ENCODE measurements at regions not wholly inside any gene's neighbourhood (a gene's known extent, or its start where the extent isn't known, plus 50 kb on each side); places are given as distances from the start of the nearest gene placed in this dataset.
"Not testable (repeated sequence)": the region's sequence is repeated elsewhere in the genome, so short reads cannot be mapped to it uniquely, and the experiment has no call there.

GRCh38 chr4:160537681-160538080 lies 1434.8 kb downstream of the RAPGEF2 start:
- no peak for DNase-seq

GRCh38 chr4:160546201-160546600 lies 1443.3 kb downstream of the RAPGEF2 start:
- no peak for DNase-seq

- not testable (repeated sequence) for DNase-seq
Observed at GRCh38 chr4:160549951-160550519, 1447.2 kb downstream of the RAPGEF2 start.

- no peak for DNase-seq
Observed at GRCh38 chr4:160562661-160563060, 1459.8 kb downstream of the RAPGEF2 start.

- no peak for DNase-seq
Observed at GRCh38 chr4:160563552-160564282, 1460.8 kb downstream of the RAPGEF2 start.

- no peak for DNase-seq
Observed at GRCh38 chr4:160567634-160568033, 1464.8 kb downstream of the RAPGEF2 start.

- DNase-seq = no peak
Observed at GRCh38 chr4:160570271-160570670, 1467.4 kb downstream of the RAPGEF2 start.

- not testable (repeated sequence) for DNase-seq
Observed at GRCh38 chr4:160574272-160574671, 1471.4 kb downstream of the RAPGEF2 start.

GRCh38 chr4:160580581-160580980 lies 1477.7 kb downstream of the RAPGEF2 start:
- no peak for DNase-seq

- no peak for DNase-seq
Observed at GRCh38 chr4:160592258-160592657, 1489.4 kb downstream of the RAPGEF2 start.

- DNase-seq = no peak
Observed at GRCh38 chr4:160595646-160596045, 1492.8 kb downstream of the RAPGEF2 start.

GRCh38 chr4:160604541-160604940 lies 1501.7 kb downstream of the RAPGEF2 start:
- no peak for DNase-seq

GRCh38 chr4:160611181-160611580 lies 1508.3 kb downstream of the RAPGEF2 start:
- DNase-seq = no peak

GRCh38 chr4:160631044-160631443 lies 1528.2 kb downstream of the RAPGEF2 start:
- DNase-seq = no peak

- DNase-seq = no peak
Observed at GRCh38 chr4:160652790-160653189, 1511.0 kb downstream of the FSTL5 start.

- no peak for DNase-seq
Observed at GRCh38 chr4:160675550-160675949, 1488.2 kb downstream of the FSTL5 start.

GRCh38 chr4:160685729-160686128 lies 1478.1 kb downstream of the FSTL5 start:
- DNase-seq = no peak

- no peak for DNase-seq
Observed at GRCh38 chr4:160701671-160702070, 1462.1 kb downstream of the FSTL5 start.

GRCh38 chr4:160709026-160709425 lies 1454.8 kb downstream of the FSTL5 start:
- DNase-seq = no peak

GRCh38 chr4:160709546-160709945 lies 1454.3 kb downstream of the FSTL5 start:
- no peak for DNase-seq

- DNase-seq = no peak
Observed at GRCh38 chr4:160716551-160716950, 1447.2 kb downstream of the FSTL5 start.

GRCh38 chr4:160717848-160718247 lies 1446.0 kb downstream of the FSTL5 start:
- no peak for DNase-seq

GRCh38 chr4:160724063-160724462 lies 1439.7 kb downstream of the FSTL5 start:
- no peak for DNase-seq

GRCh38 chr4:160745126-160745525 lies 1418.7 kb downstream of the FSTL5 start:
- DNase-seq = no peak

GRCh38 chr4:160746585-160746984 lies 1417.2 kb downstream of the FSTL5 start:
- not testable (repeated sequence) for DNase-seq
